K562 (cell line): ENCODE measurements at regions not wholly inside any gene's neighbourhood (a gene's known extent, or its start where the extent isn't known, plus 50 kb on each side); places are given as distances from the start of the nearest gene placed in this dataset.

Experiments
- ATAC-seq: fragments of 200-7000 bp; cut with Tn5 transposase; 3 replicates; pipeline ENCODE4 v1.9.1; 2020; ENCODE audit warnings: moderate library complexity
- BruUV-seq: library from RNA; stranded (reverse); fragments of 400-500 nt; replicated peaks from 2 replicates; lab custom pipeline; 2021; lab: Mats Ljungman, UMichigan
- CTCF ChIA-PET: fragments of 300-600 bp; formaldehyde crosslinking; extraction: SDS; loops from one replicate; lab custom pipeline; 2021; ENCODE audit warnings: low intra/inter-chr PET ratio; lab: Yijun Ruan, JAX
- POLR2A ChIA-PET: fragments of 300-600, 350-650 bp; sonication (Branson Sonifier 250); formaldehyde crosslinking; extraction: SDS; loops from one replicate; lab custom pipeline; 2021; ENCODE audit warnings: antibody characterized with exemption, inconsistent platforms; lab: Yijun Ruan, JAX
- DNase-seq, 4 experiments: peaks; one replicate each; pipeline versions ENCODE4 v3.0.0 to v3.0.0-alpha.2; 2011 to 2018; ENCODE audit warnings: low spot score in 3 of 4, mixed read lengths in 3 of 4; ENCODE audit errors: extremely low read depth in 1 of 4
- FAIRE-seq: peaks from 2 replicates; lab custom pipeline; 2011; peaks lifted over from hg19 to GRCh38; lab: Jason Lieb, UNC
- H2AFZ ChIP-seq: 2 replicates; pipeline ENCODE4 v1.6.0; 2011; ENCODE audit warnings: low read depth, low read length, control low read depth, inconsistent platforms
- H3K27ac ChIP-seq: fragments of 200-600 bp; 3 replicates; pipeline ENCODE4 v1.8.0; 2011; ENCODE audit warnings: low read depth, mild to moderate bottlenecking, control low read depth, inconsistent platforms, low read length, moderate library complexity, mixed read lengths; ENCODE audit errors: extremely low read depth
- H3K27me3 ChIP-seq, 2 experiments: fragments of 300-600 bp in 1 of 2; 2 replicates in 1 of 2; 3 replicates in 1 of 2; pipeline versions ENCODE4 v1.6.0 to v1.8.0; 2011; ENCODE audit warnings: inconsistent platforms in 2 of 2, low read length in 2 of 2, mild to moderate bottlenecking in 1 of 2, mixed read lengths in 1 of 2, moderate library complexity in 1 of 2; ENCODE audit not compliant: control insufficient read depth in 2 of 2, insufficient read depth in 2 of 2
- H3K36me3 ChIP-seq: fragments of 300-600 bp; 3 replicates; pipeline ENCODE4 v1.8.0; 2011; ENCODE audit warnings: mild to moderate bottlenecking, low read length, inconsistent platforms; ENCODE audit not compliant: control insufficient read depth, insufficient read depth
- H3K4me1 ChIP-seq, 2 experiments: fragments of 200-600 bp in 1 of 2; replicated peaks in 1 of 2; 2 replicates in 1 of 2; 3 replicates in 1 of 2; pipeline versions ENCODE4 v1.5.1 to v1.8.0; 2011; ENCODE audit warnings: inconsistent platforms in 2 of 2, low read length in 2 of 2, mild to moderate bottlenecking in 1 of 2, mixed read lengths in 1 of 2, moderate library complexity in 1 of 2; ENCODE audit not compliant: control insufficient read depth in 2 of 2, insufficient read depth in 2 of 2
- H3K4me2 ChIP-seq: 2 replicates; pipeline ENCODE4 v1.6.1; 2011; ENCODE audit warnings: low read length, control low read depth, inconsistent platforms, mixed read lengths; ENCODE audit not compliant: insufficient read depth
- H3K4me3 ChIP-seq: fragments of 200-600 bp; sonication (generic), shearing (Covaris generic); 2 replicates; pipeline ENCODE4 v1.5.1; 2016; ENCODE audit warnings: control low read depth, inconsistent platforms
- H3K79me2 ChIP-seq: fragments of 200-600 bp; 3 replicates; pipeline ENCODE4 v1.8.0; 2011; ENCODE audit warnings: low read length, inconsistent platforms; ENCODE audit not compliant: control insufficient read depth, insufficient read depth
- H3K9ac ChIP-seq, 2 experiments: 2 replicates each; pipeline versions ENCODE4 v1.6.0 to v1.6.1; 2011; ENCODE audit warnings: low read depth in 2 of 2, low read length in 2 of 2, control low read depth in 1 of 2, inconsistent platforms in 1 of 2, mild to moderate bottlenecking in 1 of 2, mixed read lengths in 1 of 2; ENCODE audit not compliant: insufficient read depth in 1 of 2
- H3K9me1 ChIP-seq: one replicate; pipeline ENCODE4 v1.6.0; 2011; ENCODE audit warnings: inconsistent platforms, mild to moderate bottlenecking, low read length, moderate library complexity; ENCODE audit not compliant: control insufficient read depth, insufficient read depth
- H3K9me3 ChIP-seq: replicated peaks from 2 replicates; pipeline ENCODE4 v1.5.1; 2011; ENCODE audit warnings: low read depth, low read length, inconsistent platforms; ENCODE audit not compliant: control insufficient read depth, insufficient read depth
- H4K20me1 ChIP-seq: replicated peaks from 2 replicates; pipeline ENCODE4 v1.6.1; 2011; ENCODE audit warnings: low read length, inconsistent platforms, mixed read lengths; ENCODE audit not compliant: control insufficient read depth, insufficient read depth
- ARID4B ChIP-seq: sonication (generic); formaldehyde crosslinking; IDR thresholded peaks from 2 replicates; pipeline ENCODE4 v1.8.0; 2022; ENCODE audit warnings: mild to moderate bottlenecking, missing genetic modification reagents
- CBFB ChIP-seq: sonication (generic); formaldehyde crosslinking; IDR thresholded peaks from 2 replicates; pipeline ENCODE4 v1.4.0; 2020; ENCODE audit warnings: mild to moderate bottlenecking, missing genetic modification reagents
- DMBX1 ChIP-seq: fragments of 250-450 bp; sonication (Bioruptor Pico); IDR thresholded peaks from 2 replicates; pipeline ENCODE4 v1.8.0; 2022; ENCODE audit warnings: inconsistent platforms, mild to moderate bottlenecking, moderate library complexity, borderline replicate concordance
- HOMEZ ChIP-seq: fragments of 250-450 bp; sonication (Bioruptor Pico); IDR thresholded peaks from 2 replicates; pipeline ENCODE4 v1.4.0; 2020; ENCODE audit warnings: mild to moderate bottlenecking, moderate library complexity
- KAT7 ChIP-seq: sonication (generic); formaldehyde crosslinking; IDR thresholded peaks from 2 replicates; pipeline ENCODE4 v1.8.0; 2022; ENCODE audit warnings: missing genetic modification reagents, mild to moderate bottlenecking, borderline replicate concordance
- MTA1 ChIP-seq: fragments of 450-650 bp; IDR thresholded peaks from 2 replicates; pipeline ENCODE4 v1.6.1; 2017; ENCODE audit warnings: borderline replicate concordance
- MTA3 ChIP-seq: fragments of 450-650 bp; formaldehyde crosslinking; IDR thresholded peaks from 2 replicates; pipeline ENCODE4 v1.6.1; 2017; ENCODE audit warnings: mild to moderate bottlenecking, borderline replicate concordance
- NRF1 ChIP-seq, 2 experiments: fragments of 450-650 bp; IDR thresholded peaks in 1 of 2; conservative IDR thresholded peaks in 1 of 2; 2 replicates each; pipeline ENCODE4 v1.6.1; 2014; ENCODE audit warnings: mild to moderate bottlenecking in 2 of 2
- POLR2AphosphoS5 ChIP-seq: IDR thresholded peaks from 2 replicates; pipeline ENCODE4 v1.6.1; 2011; ENCODE audit warnings: mild to moderate bottlenecking, low read depth, low read length, moderate library complexity; ENCODE audit not compliant: control insufficient read depth, insufficient read depth
- RUNX1 ChIP-seq: sonication (generic); IDR thresholded peaks from 2 replicates; pipeline ENCODE4 v1.6.1; 2016; ENCODE audit warnings: antibody characterized with exemption, low read depth
- ZBTB5 ChIP-seq: fragments of 450-650 bp; IDR thresholded peaks from 2 replicates; pipeline ENCODE4 v1.6.1; 2017; ENCODE audit warnings: antibody characterized with exemption
- ZNF398 ChIP-seq: fragments of 250-450 bp; sonication (Bioruptor Pico); IDR thresholded peaks from 2 replicates; pipeline ENCODE4 v1.8.0; 2021; ENCODE audit warnings: moderate library complexity, mild to moderate bottlenecking, inconsistent platforms
- ZNF695 ChIP-seq: fragments of 450-650 bp; formaldehyde crosslinking; IDR thresholded peaks from 2 replicates; pipeline ENCODE4 v1.4.0; 2020; ENCODE audit warnings: mild to moderate bottlenecking, moderate library complexity
- WGBS: fragments of 100-300 bp; shearing (Covaris generic); methylation state at CpG from one replicate; pipeline ENCODE4 v1.1.6; 2016; ENCODE audit warnings: low coverage, mixed read lengths; ENCODE audit not compliant: insufficient coverage; ENCODE audit errors: missing lambda C conversion rate; 5-methylcytosine and 5-hydroxymethylcytosine counted together
- in situ Hi-C: fragments of 300-500 bp; cut with MboI; formaldehyde crosslinking; loops from 4 replicates; pipeline ENCODE4 v1.15.0; 2018; ENCODE audit warnings: inconsistent platforms, mixed read lengths
- intact Hi-C: fragments of 100-400 bp; cut with micrococcal nuclease; formaldehyde crosslinking; loops from 2 replicates; pipeline ENCODE4 v1.14.2; 2022

- CTCF ChIA-PET, result no interaction called here
- POLR2A ChIA-PET, result no interaction called here
- no TSS peak for BruUV-seq
- TF ChIP-seq MTA3, result no peak
- no peak for TF ChIP-seq POLR2AphosphoS5
- TF ChIP-seq CBFB (CRISPR knock-in tag), result no peak
- no peak for TF ChIP-seq KAT7 (CRISPR knock-in tag)
- no peak for TF ChIP-seq HOMEZ
- TF ChIP-seq ZNF398 (CRISPR knock-in tag), result no peak
- TF ChIP-seq MTA1, result no peak
- no peak for TF ChIP-seq ZNF695 (CRISPR knock-in tag)
- TF ChIP-seq ARID4B (CRISPR knock-in tag), result no peak
- no peak for TF ChIP-seq RUNX1
- TF ChIP-seq ZBTB5, result no peak
- TF ChIP-seq DMBX1, result no peak
- TF ChIP-seq NRF1 (conservative IDR thresholded peaks at IDR 0.05 in 1 of 2, IDR thresholded peaks at IDR 0.05 in 1 of 2), result no peak
These were observed 386.1 kb upstream of the ZFP64 start for GRCh38 chr20:52577696-52578095.

More at GRCh38 chr20:52577696-52578095, 386.1 kb upstream of the ZFP64 start:
- no peaks in the 10 kb centered on the region for H3K79me2 ChIP-seq
- no peak for DNase-seq
- in situ Hi-C loops (no loop called here), intact Hi-C loops (no loop called here)
- no peak overlapping the region for H3K9ac ChIP-seq
- H3K4me1 ChIP-seq, result no peaks in the 10 kb centered on the region
- H3K9me1 ChIP-seq, result no peaks in the 10 kb centered on the region
- no peak overlapping the region for H3K4me2 ChIP-seq
- 36% methylated on average over 3 of the region's 3 CpGs for WGBS
- H3K36me3 ChIP-seq, result no peaks in the 10 kb centered on the region
- FAIRE-seq, result no peak
- ATAC-seq, result no peak
- no peaks in the 10 kb centered on the region for H3K27me3 ChIP-seq
- H2AFZ ChIP-seq, result no peak overlapping the region
- H3K27ac ChIP-seq, result no peak overlapping the region
- H4K20me1 ChIP-seq, result no peaks in the 10 kb centered on the region
- no peak overlapping the region for H3K4me3 ChIP-seq
- no peaks in the 10 kb centered on the region for H3K9me3 ChIP-seq
